AG04450 (cell line): ENCODE measurements at regions not wholly inside any gene's neighbourhood (a gene's known extent, or its start where the extent isn't known, plus 50 kb on each side); places are given as distances from the start of the nearest gene placed in this dataset.

Experiments
- CTCF ChIA-PET: fragments of 300-600, 350-600 bp; formaldehyde crosslinking; extraction: SDS; loops from one replicate; lab custom pipeline; 2022; ENCODE audit warnings: antibody characterized with exemption, inconsistent platforms; lab: Charles Lee
- POLR2A ChIA-PET: fragments of 350-600 bp; formaldehyde crosslinking; extraction: SDS; loops from one replicate; lab custom pipeline; 2021; ENCODE audit warnings: antibody characterized with exemption, inconsistent platforms; lab: Yijun Ruan, JAX
- DNase-seq: peaks from one replicate; pipeline ENCODE4 v3.0.0-alpha.2; 2011; ENCODE audit warnings: low read depth, low spot score
- H3K27ac ChIP-seq: one replicate; pipeline ENCODE4 v1.5.1; 2012; ENCODE audit warnings: low read depth, low read length, control low read depth
- H3K27me3 ChIP-seq: one replicate; pipeline ENCODE4 v1.6.0; 2012; ENCODE audit warnings: low read length; ENCODE audit not compliant: control insufficient read depth, insufficient read depth
- H3K4me3 ChIP-seq: 2 replicates; pipeline ENCODE4 v1.5.1; 2011; ENCODE audit warnings: mild to moderate bottlenecking, low read depth, low read length, control low read depth
- H3K9me3 ChIP-seq: 2 replicates; pipeline ENCODE4 v1.5.1; 2012; ENCODE audit warnings: low read length; ENCODE audit not compliant: control insufficient read depth, insufficient read depth
- TF ChIP-seq, protein P1 (sequence below): IDR thresholded peaks from 2 replicates; pipeline ENCODE4 v1.5.1; 2011; ENCODE audit warnings: low read depth, low read length, control low read depth, inconsistent platforms

DNA sequence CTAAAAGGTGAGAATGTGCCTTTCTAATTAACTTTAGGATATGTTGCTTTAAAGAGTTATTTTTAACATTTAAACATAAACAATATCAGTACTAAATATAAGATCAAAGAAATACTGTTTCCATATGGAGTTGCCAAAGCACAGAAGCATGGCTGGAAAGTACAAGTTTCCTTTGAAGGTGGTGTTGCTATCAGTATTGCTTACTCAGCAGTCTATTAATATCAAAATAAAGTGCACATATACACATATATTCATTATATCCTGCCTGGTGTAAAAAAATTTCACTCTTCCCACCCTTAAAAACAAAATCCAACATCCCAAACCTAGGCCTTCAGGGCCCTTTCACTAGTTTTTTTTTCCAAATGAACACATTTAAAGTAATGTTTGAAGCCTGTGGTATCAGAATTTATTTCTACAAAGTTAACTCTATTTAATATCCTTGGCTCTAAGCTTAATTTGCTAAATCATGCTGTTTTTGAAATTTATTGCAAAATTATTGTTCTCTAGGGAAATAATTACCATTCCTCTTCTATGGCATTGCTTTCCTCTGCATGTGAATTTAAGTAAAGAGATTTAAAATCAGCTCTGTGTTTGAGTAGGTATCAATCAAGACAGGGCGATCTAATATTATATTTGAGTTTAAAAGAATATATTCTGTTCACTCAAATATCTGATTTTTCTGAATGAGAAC is 192.7 kb upstream of the MEIS1 start:
- H3K4me3 ChIP-seq = no peak overlapping the region
- ChIA-PET CTCF (no interaction called here), POLR2A (no interaction called here)
- H3K27ac ChIP-seq = no peak overlapping the region
- DNase-seq = no peak
- TF ChIP-seq, protein P1, sequence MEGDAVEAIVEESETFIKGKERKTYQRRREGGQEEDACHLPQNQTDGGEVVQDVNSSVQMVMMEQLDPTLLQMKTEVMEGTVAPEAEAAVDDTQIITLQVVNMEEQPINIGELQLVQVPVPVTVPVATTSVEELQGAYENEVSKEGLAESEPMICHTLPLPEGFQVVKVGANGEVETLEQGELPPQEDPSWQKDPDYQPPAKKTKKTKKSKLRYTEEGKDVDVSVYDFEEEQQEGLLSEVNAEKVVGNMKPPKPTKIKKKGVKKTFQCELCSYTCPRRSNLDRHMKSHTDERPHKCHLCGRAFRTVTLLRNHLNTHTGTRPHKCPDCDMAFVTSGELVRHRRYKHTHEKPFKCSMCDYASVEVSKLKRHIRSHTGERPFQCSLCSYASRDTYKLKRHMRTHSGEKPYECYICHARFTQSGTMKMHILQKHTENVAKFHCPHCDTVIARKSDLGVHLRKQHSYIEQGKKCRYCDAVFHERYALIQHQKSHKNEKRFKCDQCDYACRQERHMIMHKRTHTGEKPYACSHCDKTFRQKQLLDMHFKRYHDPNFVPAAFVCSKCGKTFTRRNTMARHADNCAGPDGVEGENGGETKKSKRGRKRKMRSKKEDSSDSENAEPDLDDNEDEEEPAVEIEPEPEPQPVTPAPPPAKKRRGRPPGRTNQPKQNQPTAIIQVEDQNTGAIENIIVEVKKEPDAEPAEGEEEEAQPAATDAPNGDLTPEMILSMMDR = no peak
- peaks cover 11% of the 10 kb centered on the region for H3K27me3 ChIP-seq
- no peaks in the 10 kb centered on the region for H3K9me3 ChIP-seq

DNA sequence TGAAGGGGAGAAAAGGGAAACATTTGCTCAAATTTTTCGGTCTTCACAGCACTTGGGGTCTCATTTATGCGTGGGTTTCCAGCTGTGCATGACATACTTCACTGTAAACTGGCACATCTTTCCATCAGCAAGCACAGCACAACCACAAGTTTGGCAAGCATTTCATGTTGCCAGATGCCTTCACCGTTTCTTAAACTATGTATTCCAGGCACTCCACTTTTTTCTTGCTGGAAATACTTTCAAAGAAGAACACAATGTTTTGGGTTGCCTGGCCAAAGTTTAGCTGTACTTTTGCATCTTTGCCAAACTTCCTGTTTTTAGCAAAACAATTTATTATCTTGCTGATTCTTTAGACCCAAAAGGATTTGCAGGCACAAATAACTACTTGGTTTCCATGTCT is 194.6 kb upstream of the MEIS1 start:
- Histone ChIP-seq H3K9me3 (no peaks in the 10 kb centered on the region), H3K27me3 (peaks cover 11% of the 10 kb centered on the region), H3K4me3 (no peak overlapping the region), H3K27ac (no peak overlapping the region)
- ChIA-PET POLR2A (no interaction called here), CTCF (no interaction called here)
- DNase-seq = no peak
- TF ChIP-seq, protein P1 = no peak

DNA sequence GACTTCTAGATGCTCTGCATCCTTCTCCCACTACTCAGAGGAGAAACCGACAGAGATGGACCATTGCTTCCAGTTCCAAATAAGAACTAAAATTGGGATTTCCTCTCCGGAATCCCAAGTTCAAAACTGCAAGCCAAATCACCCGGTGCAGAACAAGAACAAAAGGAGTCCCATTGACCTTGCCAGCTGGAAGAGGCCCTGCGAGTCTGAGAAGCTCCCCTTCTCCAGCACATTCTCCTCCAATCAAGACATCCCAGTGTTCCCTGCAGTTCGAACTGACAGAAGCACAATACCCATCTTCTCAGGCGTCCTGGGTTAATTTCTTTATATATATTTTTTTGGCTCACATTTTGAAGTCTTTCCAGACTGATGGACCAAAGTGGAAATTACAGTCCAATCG is 195.3 kb upstream of the MEIS1 start:
- Histone ChIP-seq H3K9me3 (no peaks in the 10 kb centered on the region), H3K27me3 (peaks cover 11% of the 10 kb centered on the region), H3K4me3 (no peak overlapping the region), H3K27ac (no peak overlapping the region)
- POLR2A ChIA-PET = no interaction called here
- no peak for DNase-seq
- CTCF ChIA-PET = no interaction called here
- TF ChIP-seq, protein P1 = no peak

DNA sequence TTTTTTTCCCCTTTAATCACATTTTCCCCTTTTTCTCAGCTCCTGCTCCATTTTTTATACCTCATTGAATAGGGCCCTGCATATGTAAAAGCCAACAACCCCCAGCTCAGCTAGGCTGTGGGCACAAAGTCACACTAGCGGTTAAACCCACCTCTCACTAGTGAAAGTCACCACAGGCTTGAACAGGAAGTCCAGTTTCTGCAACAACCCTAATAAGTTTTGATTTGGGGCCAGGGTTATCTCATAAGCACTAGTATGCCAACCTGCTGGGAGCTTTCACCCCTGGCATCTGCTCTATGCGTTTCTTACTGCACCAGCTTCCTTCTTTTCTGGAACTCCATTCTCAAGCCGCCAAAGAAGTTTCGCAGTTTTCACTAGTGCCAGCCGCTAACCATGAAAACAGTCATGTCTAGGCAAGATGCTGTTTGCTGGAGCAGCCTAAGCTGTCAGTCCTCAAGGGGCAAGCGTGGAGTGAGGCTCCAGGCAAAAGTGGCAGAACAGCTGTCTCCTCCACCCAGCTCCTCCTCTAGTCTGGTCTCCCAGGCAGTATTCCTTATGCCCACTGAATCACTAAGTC is 197.0 kb upstream of the MEIS1 start:
- Histone ChIP-seq H3K4me3 (no peak overlapping the region), H3K9me3 (no peaks in the 10 kb centered on the region), H3K27ac (no peak overlapping the region), H3K27me3 (peaks cover 11% of the 10 kb centered on the region)
- DNase-seq = no peak
- TF ChIP-seq, protein P1 = no peak
- POLR2A ChIA-PET = no interaction called here
- CTCF ChIA-PET = interaction anchor here (0.6 kb wide), 1 partner anchor 140 kb away, joined by 5 read pairs; no protein-coding TSS in a partner anchor
